Rectal smooth muscle tissue (tissue), 1 donor: ENCODE measurements at regions not wholly inside any gene's neighbourhood (a gene's known extent, or its start where the extent isn't known, plus 50 kb on each side); places are given as distances from the start of the nearest gene placed in this dataset.

Experiments
- H3K27ac ChIP-seq: one replicate; pipeline ENCODE4 v1.7.0; 2013; ENCODE audit warnings: low read depth, low read length, inconsistent platforms
- H3K27me3 ChIP-seq: one replicate; pipeline ENCODE4 v1.7.0; 2013; ENCODE audit warnings: low read length; ENCODE audit not compliant: control insufficient read depth, insufficient read depth
- H3K36me3 ChIP-seq: one replicate; pipeline ENCODE4 v1.7.0; 2013; ENCODE audit warnings: low read length; ENCODE audit not compliant: control insufficient read depth, insufficient read depth
- H3K4me1 ChIP-seq: one replicate; pipeline ENCODE4 v1.7.0; 2013; ENCODE audit warnings: low read length; ENCODE audit not compliant: control insufficient read depth, insufficient read depth
- H3K4me3 ChIP-seq: one replicate; pipeline ENCODE4 v1.7.0; 2013; ENCODE audit warnings: low read length
- H3K9ac ChIP-seq: one replicate; pipeline ENCODE4 v1.7.0; 2013; ENCODE audit warnings: low read length

DNA sequence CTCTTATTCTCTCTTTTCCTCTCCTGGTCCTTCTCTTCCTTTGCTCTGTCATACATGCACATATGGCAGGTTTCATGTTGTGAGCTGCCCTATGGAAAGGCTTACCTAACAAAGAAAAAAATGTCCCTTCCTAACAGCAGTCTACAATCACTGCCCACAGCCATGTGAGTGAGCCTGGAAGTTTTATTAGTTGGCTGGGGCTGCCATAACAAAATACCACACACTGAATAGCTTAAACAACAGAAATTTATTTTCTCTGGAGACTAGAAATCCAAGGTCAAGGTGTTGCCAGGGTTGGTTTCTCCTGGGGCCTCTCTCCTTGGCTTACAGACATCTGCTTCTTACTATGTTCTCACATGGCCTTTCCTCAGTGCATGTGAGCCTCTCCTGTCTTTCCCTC, 142.1 kb downstream of the TRIB2 start:
- H3K36me3 ChIP-seq = no peaks in the 10 kb centered on the region
- H3K4me3 ChIP-seq = no peak overlapping the region
- no peak overlapping the region for H3K27ac ChIP-seq
- H3K27me3 ChIP-seq = no peaks in the 10 kb centered on the region
- H3K4me1 ChIP-seq = no peaks in the 10 kb centered on the region
- no peak overlapping the region for H3K9ac ChIP-seq

DNA sequence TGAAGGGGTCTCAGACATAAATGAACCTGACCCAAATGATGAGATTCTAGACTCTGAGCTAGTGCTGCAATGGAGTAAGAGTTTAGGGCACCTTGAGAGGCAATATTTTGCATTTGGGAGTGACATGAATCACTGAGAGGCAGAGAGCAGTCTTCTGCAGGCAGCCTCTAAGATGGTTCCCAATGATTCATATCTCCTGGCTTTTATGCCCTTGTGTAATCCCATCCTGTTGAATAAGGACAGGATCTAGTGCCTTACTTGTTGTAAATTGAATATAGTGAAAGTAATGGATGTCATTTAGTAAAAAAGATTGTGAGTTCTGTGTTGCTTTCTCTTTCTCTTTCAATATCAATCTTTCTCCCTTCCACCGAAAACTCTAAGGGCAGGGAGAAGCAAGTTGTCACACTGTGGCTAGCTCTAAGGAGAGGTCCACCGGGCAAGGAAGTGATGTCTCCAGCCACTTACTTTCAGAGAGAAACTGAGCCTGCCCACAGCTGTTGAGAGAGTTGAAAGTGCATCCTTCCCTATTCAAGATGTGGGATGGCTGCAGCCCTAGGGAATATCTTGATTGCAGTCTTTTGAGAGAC, 144.7 kb downstream of the TRIB2 start:
- Histone ChIP-seq H3K9ac (no peak overlapping the region), H3K36me3 (no peaks in the 10 kb centered on the region), H3K4me3 (no peak overlapping the region), H3K27me3 (no peaks in the 10 kb centered on the region), H3K27ac (no peak overlapping the region), H3K4me1 (no peaks in the 10 kb centered on the region)

GRCh38 chr2:12862541-12862940, 145.8 kb downstream of the TRIB2 start:
- Histone ChIP-seq H3K9ac (no peak overlapping the region), H3K27me3 (peaks cover 2% of the 10 kb centered on the region), H3K4me3 (no peak overlapping the region), H3K36me3 (no peaks in the 10 kb centered on the region), H3K4me1 (no peaks in the 10 kb centered on the region), H3K27ac (no peak overlapping the region)

DNA sequence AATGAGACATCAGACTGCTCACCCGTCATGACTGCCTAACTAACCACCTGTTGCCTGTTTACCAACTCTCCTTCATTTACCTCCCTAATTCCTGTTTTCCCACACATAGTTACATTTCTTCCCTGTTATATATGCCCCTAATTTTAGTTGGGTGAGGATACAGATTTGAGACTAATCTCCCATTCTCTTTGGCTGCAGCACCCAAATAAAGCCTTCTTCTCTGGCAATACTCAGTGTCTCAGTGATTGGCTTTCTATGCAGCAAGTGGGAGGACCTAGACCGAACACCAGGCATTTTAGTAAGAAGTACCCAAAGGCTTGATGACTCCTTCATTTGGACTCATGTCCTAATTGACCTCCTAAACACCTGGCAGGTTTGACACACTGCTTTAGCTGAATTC, 147.2 kb downstream of the TRIB2 start:
- no peak overlapping the region for H3K9ac ChIP-seq
- H3K36me3 ChIP-seq = no peaks in the 10 kb centered on the region
- no peak overlapping the region for H3K27ac ChIP-seq
- H3K27me3 ChIP-seq = peaks cover 2% of the 10 kb centered on the region
- H3K4me3 ChIP-seq = no peak overlapping the region
- no peaks in the 10 kb centered on the region for H3K4me1 ChIP-seq

DNA sequence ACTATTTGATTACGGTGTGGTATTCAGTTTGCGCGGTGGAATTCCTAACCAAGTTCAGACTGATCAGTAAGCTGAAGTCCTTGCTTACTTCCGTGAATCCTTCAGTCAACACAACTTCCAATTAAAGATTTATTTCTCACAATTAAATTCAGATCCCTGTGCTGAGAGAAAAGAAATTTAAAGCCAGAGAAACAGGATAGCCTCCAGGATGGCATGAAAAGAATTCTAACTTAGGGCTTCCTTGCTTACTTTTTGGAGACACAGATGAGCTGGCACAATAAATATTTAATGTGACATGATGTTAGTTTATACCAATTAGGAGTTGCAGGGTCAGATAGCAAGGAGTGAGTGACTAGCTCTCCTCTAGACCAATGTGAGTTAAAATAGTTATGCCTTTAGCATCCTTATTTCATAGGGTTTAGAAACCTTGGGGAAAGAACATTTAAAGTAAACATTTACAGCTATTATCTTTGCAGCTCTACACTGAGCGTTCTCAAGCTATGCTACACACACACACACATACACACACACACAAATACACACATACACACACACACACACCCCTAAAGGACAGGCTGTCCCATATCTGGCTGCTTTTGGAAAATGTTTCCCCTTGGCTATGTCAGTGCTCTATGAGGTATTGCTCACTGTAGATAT, 151.0 kb downstream of the TRIB2 start:
- H3K4me1 ChIP-seq = no peaks in the 10 kb centered on the region
- H3K36me3 ChIP-seq = no peaks in the 10 kb centered on the region
- no peak overlapping the region for H3K4me3 ChIP-seq
- H3K27ac ChIP-seq = no peak overlapping the region
- peaks cover 2% of the 10 kb centered on the region for H3K27me3 ChIP-seq
- no peak overlapping the region for H3K9ac ChIP-seq

GRCh38 chr2:12870692-12871091, 154.0 kb downstream of the TRIB2 start:
- Histone ChIP-seq H3K27me3 (peaks cover 2% of the 10 kb centered on the region), H3K9ac (no peak overlapping the region), H3K27ac (no peak overlapping the region), H3K36me3 (no peaks in the 10 kb centered on the region), H3K4me1 (no peaks in the 10 kb centered on the region), H3K4me3 (no peak overlapping the region)

DNA sequence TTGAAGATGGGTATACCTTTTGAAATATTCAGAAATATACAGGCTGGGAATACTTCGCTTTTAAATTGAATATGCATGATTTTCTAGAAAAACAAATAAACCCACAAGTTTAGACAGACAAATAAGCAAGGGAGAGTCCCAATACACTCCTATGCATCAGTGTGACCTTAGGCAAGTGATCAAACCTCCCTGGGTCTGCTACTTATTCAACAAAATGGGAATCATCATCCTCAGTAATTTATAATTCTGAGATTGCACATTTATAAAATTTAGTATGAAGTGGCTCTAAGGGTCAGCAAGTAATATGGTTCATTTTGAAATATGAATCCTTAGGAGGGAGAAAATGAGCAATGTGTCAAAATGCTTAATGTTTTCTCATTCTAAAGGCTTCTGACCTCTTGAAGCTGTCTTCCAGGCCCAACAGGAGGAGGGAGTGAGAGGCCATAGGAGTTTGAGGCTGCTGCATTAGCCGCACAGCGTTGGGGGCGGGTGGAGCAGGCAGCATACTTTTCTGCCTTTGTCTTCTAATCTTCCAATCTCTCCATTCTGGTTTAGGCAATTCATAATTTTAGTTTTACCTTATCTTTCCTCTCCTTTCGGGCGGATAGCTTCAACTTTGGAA, 155.1 kb downstream of the TRIB2 start:
- Histone ChIP-seq H3K4me1 (no peaks in the 10 kb centered on the region), H3K9ac (no peak overlapping the region), H3K27me3 (peaks cover 2% of the 10 kb centered on the region), H3K36me3 (no peaks in the 10 kb centered on the region), H3K4me3 (no peak overlapping the region), H3K27ac (no peak overlapping the region)

- no peak overlapping the region for H3K4me3 ChIP-seq
- H3K27me3 ChIP-seq = no peaks in the 10 kb centered on the region
- H3K36me3 ChIP-seq = no peaks in the 10 kb centered on the region
- H3K27ac ChIP-seq = no peak overlapping the region
- H3K9ac ChIP-seq = no peak overlapping the region
- no peaks in the 10 kb centered on the region for H3K4me1 ChIP-seq
These were observed 161.0 kb downstream of the TRIB2 start for GRCh38 chr2:12877761-12878160.

- Histone ChIP-seq H3K4me1 (no peaks in the 10 kb centered on the region), H3K27me3 (no peaks in the 10 kb centered on the region), H3K9ac (no peak overlapping the region), H3K4me3 (no peak overlapping the region), H3K36me3 (no peaks in the 10 kb centered on the region), H3K27ac (no peak overlapping the region)
These were observed 162.9 kb downstream of the TRIB2 start for GRCh38 chr2:12879649-12880048.

GRCh38 chr2:12881952-12882351, 165.2 kb downstream of the TRIB2 start:
- H3K9ac ChIP-seq = no peak overlapping the region
- H3K27me3 ChIP-seq = no peaks in the 10 kb centered on the region
- H3K27ac ChIP-seq = no peak overlapping the region
- H3K4me1 ChIP-seq = no peaks in the 10 kb centered on the region
- H3K4me3 ChIP-seq = no peak overlapping the region
- H3K36me3 ChIP-seq = no peaks in the 10 kb centered on the region

DNA sequence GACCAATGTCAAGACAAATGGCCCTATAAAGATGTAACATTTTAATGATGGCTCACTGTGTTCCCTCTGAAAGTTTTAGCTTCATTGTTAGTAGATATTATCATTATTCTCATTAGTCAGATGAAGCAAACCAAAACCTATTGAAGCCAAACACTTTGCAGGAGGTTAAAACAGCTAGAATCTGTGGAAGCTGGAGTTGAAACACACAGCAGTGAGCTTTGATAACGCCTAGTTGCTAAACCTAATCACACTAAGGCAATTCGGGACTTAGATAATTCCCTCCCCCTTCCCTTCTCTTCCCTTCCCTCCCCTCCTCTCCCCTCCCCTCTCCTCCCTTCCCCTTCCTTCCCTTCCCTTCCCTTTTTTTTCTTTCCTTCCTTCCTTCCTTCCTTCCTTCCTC, 165.7 kb downstream of the TRIB2 start:
- H3K4me3 ChIP-seq = no peak overlapping the region
- no peak overlapping the region for H3K9ac ChIP-seq
- H3K36me3 ChIP-seq = no peaks in the 10 kb centered on the region
- H3K27ac ChIP-seq = no peak overlapping the region
- H3K4me1 ChIP-seq = no peaks in the 10 kb centered on the region
- H3K27me3 ChIP-seq = no peaks in the 10 kb centered on the region

- Histone ChIP-seq H3K27me3 (no peaks in the 10 kb centered on the region), H3K36me3 (no peaks in the 10 kb centered on the region), H3K9ac (no peak overlapping the region), H3K27ac (no peak overlapping the region), H3K4me3 (no peak overlapping the region), H3K4me1 (no peaks in the 10 kb centered on the region)
These were observed 167.2 kb downstream of the TRIB2 start for GRCh38 chr2:12883906-12884305.
